ENCODE measurements at regions not wholly inside any gene's neighbourhood (a gene's known extent, or its start where the extent isn't known, plus 50 kb on each side); places are given as distances from the start of the nearest gene placed in this dataset.

GRCh38 chr20:39855056-39855455 lies 834.0 kb downstream of the MAFB start:
- no peaks in the 10 kb centered on the region for H3K36me3 Mint-ChIP-seq (ENCODE audit: low read depth)
- H3K27me3 Mint-ChIP-seq (ENCODE audit: low read depth), result no peaks in the 10 kb centered on the region
- no peak for DNase-seq (ENCODE audit: low spot score)
- no peaks in the 10 kb centered on the region for H3K9me3 Mint-ChIP-seq
- no peak overlapping the region for H3K27ac Mint-ChIP-seq
- no peak overlapping the region for H3K4me3 Mint-ChIP-seq
- H3K4me1 Mint-ChIP-seq (ENCODE audit: low read depth), result no peaks in the 10 kb centered on the region

GRCh38 chr20:39853636-39854035 lies 835.4 kb downstream of the MAFB start:
- H3K4me1 Mint-ChIP-seq (ENCODE audit: low read depth), result no peaks in the 10 kb centered on the region
- no peaks in the 10 kb centered on the region for H3K9me3 Mint-ChIP-seq
- H3K36me3 Mint-ChIP-seq (ENCODE audit: low read depth), result no peaks in the 10 kb centered on the region
- no peak overlapping the region for H3K4me3 Mint-ChIP-seq
- H3K27me3 Mint-ChIP-seq (ENCODE audit: low read depth), result no peaks in the 10 kb centered on the region
- no peak overlapping the region for H3K27ac Mint-ChIP-seq
- DNase-seq (ENCODE audit: low spot score), result no peak

GRCh38 chr20:39853050-39853449 lies 836.0 kb downstream of the MAFB start:
- no peaks in the 10 kb centered on the region for H3K36me3 Mint-ChIP-seq (ENCODE audit: low read depth)
- no peak overlapping the region for H3K27ac Mint-ChIP-seq
- no peak overlapping the region for H3K4me3 Mint-ChIP-seq
- no peaks in the 10 kb centered on the region for H3K9me3 Mint-ChIP-seq
- no peaks in the 10 kb centered on the region for H3K27me3 Mint-ChIP-seq (ENCODE audit: low read depth)
- no peak for DNase-seq (ENCODE audit: low spot score)
- H3K4me1 Mint-ChIP-seq (ENCODE audit: low read depth), result no peaks in the 10 kb centered on the region

GRCh38 chr20:39851459-39851858 lies 837.6 kb downstream of the MAFB start:
- Mint-ChIP-seq H3K36me3 (ENCODE audit: low read depth) (no peaks in the 10 kb centered on the region), H3K27ac (no peak overlapping the region), H3K27me3 (ENCODE audit: low read depth) (no peaks in the 10 kb centered on the region), H3K4me3 (no peak overlapping the region), H3K9me3 (no peaks in the 10 kb centered on the region), H3K4me1 (ENCODE audit: low read depth) (no peaks in the 10 kb centered on the region)
- no peak for DNase-seq (ENCODE audit: low spot score)

- Mint-ChIP-seq H3K4me1 (ENCODE audit: low read depth) (no peaks in the 10 kb centered on the region), H3K27me3 (ENCODE audit: low read depth) (no peaks in the 10 kb centered on the region), H3K36me3 (ENCODE audit: low read depth) (no peaks in the 10 kb centered on the region), H3K9me3 (no peaks in the 10 kb centered on the region), H3K4me3 (no peak overlapping the region), H3K27ac (no peak overlapping the region)
- no peak for DNase-seq (ENCODE audit: low spot score)
These were observed 838.2 kb downstream of the MAFB start for GRCh38 chr20:39850821-39851330.

GRCh38 chr20:39850246-39850645 lies 838.8 kb downstream of the MAFB start:
- Mint-ChIP-seq H3K4me1 (ENCODE audit: low read depth) (no peaks in the 10 kb centered on the region), H3K4me3 (no peak overlapping the region), H3K9me3 (no peaks in the 10 kb centered on the region), H3K27ac (no peak overlapping the region), H3K27me3 (ENCODE audit: low read depth) (no peaks in the 10 kb centered on the region), H3K36me3 (ENCODE audit: low read depth) (no peaks in the 10 kb centered on the region)
- DNase-seq (ENCODE audit: low spot score), result no peak

GRCh38 chr20:39849664-39850063 lies 839.4 kb downstream of the MAFB start:
- Mint-ChIP-seq H3K9me3 (no peaks in the 10 kb centered on the region), H3K27me3 (ENCODE audit: low read depth) (no peaks in the 10 kb centered on the region), H3K4me1 (ENCODE audit: low read depth) (no peaks in the 10 kb centered on the region), H3K4me3 (no peak overlapping the region), H3K27ac (no peak overlapping the region), H3K36me3 (ENCODE audit: low read depth) (no peaks in the 10 kb centered on the region)
- no peak for DNase-seq (ENCODE audit: low spot score)

- H3K4me3 Mint-ChIP-seq, result no peak overlapping the region
- no peak overlapping the region for H3K27ac Mint-ChIP-seq
- H3K9me3 Mint-ChIP-seq, result no peaks in the 10 kb centered on the region
- H3K27me3 Mint-ChIP-seq (ENCODE audit: low read depth), result no peaks in the 10 kb centered on the region
- DNase-seq (ENCODE audit: low spot score), result no peak
- no peaks in the 10 kb centered on the region for H3K36me3 Mint-ChIP-seq (ENCODE audit: low read depth)
- H3K4me1 Mint-ChIP-seq (ENCODE audit: low read depth), result no peaks in the 10 kb centered on the region
These were observed 839.9 kb downstream of the MAFB start for GRCh38 chr20:39849171-39849570.

- Mint-ChIP-seq H3K36me3 (ENCODE audit: low read depth) (no peaks in the 10 kb centered on the region), H3K9me3 (no peaks in the 10 kb centered on the region), H3K27ac (no peak overlapping the region), H3K27me3 (ENCODE audit: low read depth) (no peaks in the 10 kb centered on the region), H3K4me1 (ENCODE audit: low read depth) (no peaks in the 10 kb centered on the region), H3K4me3 (no peak overlapping the region)
- DNase-seq (ENCODE audit: low spot score), result no peak
These were observed 849.5 kb downstream of the MAFB start for GRCh38 chr20:39839399-39840119.

- Mint-ChIP-seq H3K27me3 (ENCODE audit: low read depth) (no peaks in the 10 kb centered on the region), H3K9me3 (no peaks in the 10 kb centered on the region)
These were observed 851.5 kb downstream of the MAFB start for GRCh38 chr20:39837561-39837960.

GRCh38 chr20:39835130-39835842 lies 853.8 kb downstream of the MAFB start:
- Mint-ChIP-seq H3K27me3 (ENCODE audit: low read depth) (no peaks in the 10 kb centered on the region), H3K27ac (no peak overlapping the region)

More at GRCh38 chr20:39837561-39837960, 851.5 kb downstream of the MAFB start:
- no peaks in the 10 kb centered on the region for H3K36me3 Mint-ChIP-seq (ENCODE audit: low read depth)
- no peak overlapping the region for H3K4me3 Mint-ChIP-seq
- no peaks in the 10 kb centered on the region for H3K4me1 Mint-ChIP-seq (ENCODE audit: low read depth)
- DNase-seq (ENCODE audit: low spot score), result no peak
- H3K27ac Mint-ChIP-seq, result no peak overlapping the region

GRCh38 chr20:39830903-39831302 lies 858.1 kb downstream of the MAFB start:
- no peaks in the 10 kb centered on the region for H3K4me1 Mint-ChIP-seq (ENCODE audit: low read depth)
- no peaks in the 10 kb centered on the region for H3K27me3 Mint-ChIP-seq (ENCODE audit: low read depth)
- H3K4me3 Mint-ChIP-seq, result no peak overlapping the region
- H3K36me3 Mint-ChIP-seq (ENCODE audit: low read depth), result no peaks in the 10 kb centered on the region
- no peak for DNase-seq (ENCODE audit: low spot score)
- no peak overlapping the region for H3K27ac Mint-ChIP-seq
- H3K9me3 Mint-ChIP-seq, result no peaks in the 10 kb centered on the region

More at GRCh38 chr20:39835130-39835842, 853.8 kb downstream of the MAFB start:
- Mint-ChIP-seq H3K4me1 (ENCODE audit: low read depth) (no peaks in the 10 kb centered on the region), H3K9me3 (no peaks in the 10 kb centered on the region), H3K36me3 (ENCODE audit: low read depth) (no peaks in the 10 kb centered on the region), H3K4me3 (no peak overlapping the region)
- DNase-seq (ENCODE audit: low spot score), result no peak

GRCh38 chr20:39829661-39830060 lies 859.4 kb downstream of the MAFB start:
- Mint-ChIP-seq H3K36me3 (ENCODE audit: low read depth) (no peaks in the 10 kb centered on the region), H3K27ac (no peak overlapping the region), H3K4me1 (ENCODE audit: low read depth) (no peaks in the 10 kb centered on the region), H3K4me3 (no peak overlapping the region), H3K9me3 (no peaks in the 10 kb centered on the region), H3K27me3 (ENCODE audit: low read depth) (no peaks in the 10 kb centered on the region)
- DNase-seq (ENCODE audit: low spot score), result peak; percentile 4

GRCh38 chr20:39829256-39829655 lies 859.8 kb downstream of the MAFB start:
- no peak overlapping the region for H3K27ac Mint-ChIP-seq
- no peak overlapping the region for H3K4me3 Mint-ChIP-seq
- H3K4me1 Mint-ChIP-seq (ENCODE audit: low read depth), result no peaks in the 10 kb centered on the region
- no peaks in the 10 kb centered on the region for H3K27me3 Mint-ChIP-seq (ENCODE audit: low read depth)
- H3K36me3 Mint-ChIP-seq (ENCODE audit: low read depth), result no peaks in the 10 kb centered on the region
- no peak for DNase-seq (ENCODE audit: low spot score)
- H3K9me3 Mint-ChIP-seq, result no peaks in the 10 kb centered on the region

Measured in T-helper 2 cell treated with Interferon-gamma antibody and Interleukin-4, amounts not matched to agents 5 μg/mL and 100 μg/mL, for 36 hours (primary cell).